H1 (cell line): ENCODE measurements at regions not wholly inside any gene's neighbourhood (a gene's known extent, or its start where the extent isn't known, plus 50 kb on each side); places are given as distances from the start of the nearest gene placed in this dataset.
A peak's percentile ranks its signal among the peaks of the same experiment; 100 is the strongest.

Source experiments
- CTCF ChIA-PET: fragments of 300-600 bp; sonication (Branson Sonifier 250); formaldehyde crosslinking; loops from one replicate; lab custom pipeline; 2021; ENCODE audit not compliant: partially characterized antibody; lab: Charles Lee
- POLR2A ChIA-PET: fragments of 300-600 bp; sonication (Branson Sonifier 250); formaldehyde crosslinking; loops from one replicate; lab custom pipeline; 2021; ENCODE audit warnings: inconsistent platforms; ENCODE audit not compliant: partially characterized antibody; lab: Charles Lee
- DNase-seq, 2 experiments: peaks; one replicate each; pipeline versions ENCODE4 v3.0.0 to v3.0.0-alpha.2; 2010 to 2022; ENCODE audit warnings: low spot score in 2 of 2, low read depth in 1 of 2, mixed read lengths in 1 of 2
- FAIRE-seq: peaks from 2 replicates; lab custom pipeline; 2011; peaks lifted over from hg19 to GRCh38; lab: Jason Lieb, UNC
- H2AFZ ChIP-seq: 2 replicates; pipeline ENCODE4 v1.8.1; 2012; ENCODE audit warnings: low read length, inconsistent platforms
- H2AK5ac ChIP-seq: 2 replicates; pipeline ENCODE4 v1.6.1; 2013; ENCODE audit warnings: low read depth, low read length
- H2BK120ac ChIP-seq: replicated peaks from 2 replicates; pipeline ENCODE3; 2013; ENCODE audit warnings: low read depth, low read length, inconsistent platforms
- H2BK12ac ChIP-seq: 2 replicates; pipeline ENCODE4 v1.6.1; 2013; ENCODE audit warnings: low read depth, low read length
- H2BK15ac ChIP-seq: 2 replicates; pipeline ENCODE4 v1.6.1; 2013; ENCODE audit warnings: low read length
- H2BK20ac ChIP-seq: 2 replicates; pipeline ENCODE4 v1.6.1; 2013; ENCODE audit warnings: low read length
- H2BK5ac ChIP-seq: 2 replicates; pipeline ENCODE4 v1.6.1; 2013; ENCODE audit warnings: low read depth, low read length
- H3K14ac ChIP-seq: 2 replicates; pipeline ENCODE4 v1.6.1; 2013; ENCODE audit warnings: inconsistent platforms; ENCODE audit not compliant: insufficient read length
- H3K18ac ChIP-seq: 2 replicates; pipeline ENCODE4 v1.6.1; 2013; ENCODE audit warnings: low read length; ENCODE audit errors: extremely low read depth
- H3K23ac ChIP-seq: 2 replicates; pipeline ENCODE4 v1.6.1; 2013; ENCODE audit warnings: inconsistent platforms; ENCODE audit not compliant: insufficient read length
- H3K23me2 ChIP-seq: 2 replicates; pipeline ENCODE4 v1.6.1; 2013; ENCODE audit warnings: low read depth, low read length
- H3K27ac ChIP-seq: 2 replicates; pipeline ENCODE4 v1.6.1; 2011; ENCODE audit warnings: low read depth, low read length, inconsistent platforms
- H3K27me3 ChIP-seq, 4 experiments: replicated peaks in 1 of 4; 1 replicate in 1 of 4; 2 replicates in 3 of 4; pipeline versions ENCODE4 v1.6.1 to v1.8.1; 2011 to 2013; ENCODE audit warnings: low read length in 3 of 4, mild to moderate bottlenecking in 3 of 4, inconsistent platforms in 2 of 4, mixed read lengths in 2 of 4, moderate library complexity in 1 of 4; ENCODE audit not compliant: control insufficient read depth in 3 of 4, insufficient read depth in 3 of 4; ENCODE audit errors: extremely low read depth in 1 of 4
- H3K36me3 ChIP-seq, 4 experiments: 2 replicates each; pipeline versions ENCODE4 v1.6.1 to v1.8.1; 2011 to 2013; ENCODE audit warnings: mild to moderate bottlenecking in 4 of 4, low read length in 3 of 4, moderate library complexity in 2 of 4, control low read depth in 1 of 4, inconsistent platforms in 1 of 4; ENCODE audit not compliant: insufficient read depth in 4 of 4, control insufficient read depth in 2 of 4
- H3K4ac ChIP-seq: replicated peaks from 2 replicates; pipeline ENCODE3; 2013; ENCODE audit warnings: low read length, low read depth, mixed read lengths, inconsistent platforms; ENCODE audit not compliant: insufficient read length
- H3K4me1 ChIP-seq, 4 experiments: replicated peaks in 1 of 4; 1 replicate in 1 of 4; 2 replicates in 3 of 4; pipeline versions ENCODE4 v1.6.1 to v1.8.1; 2011 to 2013; ENCODE audit warnings: low read length in 3 of 4, inconsistent platforms in 2 of 4, mixed read lengths in 1 of 4; ENCODE audit not compliant: insufficient read depth in 4 of 4, control insufficient read depth in 3 of 4
- H3K4me2 ChIP-seq, 2 experiments: 2 replicates each; pipeline versions ENCODE4 v1.6.1 to v1.8.1; 2011 to 2013; ENCODE audit warnings: low read depth in 2 of 2, low read length in 2 of 2, control low read depth in 1 of 2, inconsistent platforms in 1 of 2, mild to moderate bottlenecking in 1 of 2; ENCODE audit not compliant: insufficient read depth in 1 of 2
- H3K4me3 ChIP-seq, 4 experiments: fragments of 200-600, 300-600 bp in 1 of 4; sonication (generic), shearing (Covaris generic), sonication (Bioruptor Twin) in 1 of 4; 2 replicates each; pipeline versions ENCODE4 v1.5.1 to v1.8.1; 2011 to 2016; ENCODE audit warnings: low read length in 4 of 4, low read depth in 3 of 4, control low read depth in 2 of 4, inconsistent platforms in 2 of 4, mild to moderate bottlenecking in 2 of 4, mixed read lengths in 1 of 4, moderate library complexity in 1 of 4; ENCODE audit not compliant: insufficient read depth in 2 of 4; ENCODE audit errors: extremely low read depth in 1 of 4
- H3K56ac ChIP-seq: replicated peaks from 2 replicates; pipeline ENCODE3; 2013; ENCODE audit warnings: low read depth, mild to moderate bottlenecking, mixed read lengths, low read length, inconsistent platforms; ENCODE audit not compliant: insufficient read length
- H3K79me1 ChIP-seq: 2 replicates; pipeline ENCODE4 v1.6.1; 2013; ENCODE audit warnings: low read depth, low read length, control low read depth
- H3K79me2 ChIP-seq, 2 experiments: 2 replicates each; pipeline versions ENCODE4 v1.6.1 to v1.8.1; 2012 to 2013; ENCODE audit warnings: low read length in 2 of 2, mild to moderate bottlenecking in 2 of 2, inconsistent platforms in 1 of 2; ENCODE audit not compliant: insufficient read depth in 2 of 2, control insufficient read depth in 1 of 2
- H3K9ac ChIP-seq, 4 experiments: replicated peaks in 1 of 4; 1 replicate in 1 of 4; 2 replicates in 3 of 4; pipeline versions ENCODE4 v1.6.1 to v1.8.1; 2011 to 2013; ENCODE audit warnings: low read depth in 3 of 4, low read length in 3 of 4, control low read depth in 2 of 4, mild to moderate bottlenecking in 2 of 4, moderate library complexity in 2 of 4, inconsistent platforms in 1 of 4; ENCODE audit errors: extremely low read depth in 1 of 4
- H3K9me3 ChIP-seq, 2 experiments: 2 replicates each; pipeline versions ENCODE4 v1.6.1 to v1.8.1; 2012 to 2013; ENCODE audit warnings: mild to moderate bottlenecking in 2 of 2, moderate library complexity in 2 of 2, control low read depth in 1 of 2, inconsistent platforms in 1 of 2, low read depth in 1 of 2, low read length in 1 of 2, mixed read lengths in 1 of 2; ENCODE audit not compliant: insufficient read depth in 2 of 2
- H4K20me1 ChIP-seq, 2 experiments: replicated peaks in 1 of 2; 2 replicates each; pipeline versions ENCODE3 to v1.8.1; 2011 to 2013; ENCODE audit warnings: inconsistent platforms in 2 of 2, low read length in 2 of 2, mild to moderate bottlenecking in 1 of 2; ENCODE audit not compliant: insufficient read depth in 2 of 2, control insufficient read depth in 1 of 2
- H4K5ac ChIP-seq: 2 replicates; pipeline ENCODE4 v1.6.1; 2013; ENCODE audit warnings: low read length, low read depth, mixed read lengths, inconsistent platforms; ENCODE audit not compliant: insufficient read length
- H4K8ac ChIP-seq: 2 replicates; pipeline ENCODE4 v1.8.0; 2013; ENCODE audit warnings: mild to moderate bottlenecking, moderate library complexity, low read length, inconsistent platforms; ENCODE audit not compliant: insufficient read depth; ENCODE audit errors: extremely low read depth
- H4K91ac ChIP-seq: replicated peaks from 2 replicates; pipeline ENCODE3; 2013; ENCODE audit warnings: low read length, mixed read lengths, inconsistent platforms; ENCODE audit not compliant: insufficient read length
- WGBS, 2 experiments: shearing (Covaris generic) in 1 of 2; methylation state at CpG; one replicate each; pipeline versions ENCODE4 v1.1.6 to v1.1.7; 2013 to 2015; ENCODE audit warnings: low lambda C conversion rate in 2 of 2, mixed read lengths in 2 of 2, inconsistent platforms in 1 of 2, low coverage in 1 of 2, missing lambda C conversion rate in 1 of 2; ENCODE audit not compliant: insufficient replicate concordance in 2 of 2, insufficient coverage in 1 of 2, insufficient read length in 1 of 2; ENCODE audit errors: extremely low coverage in 1 of 2, missing lambda C conversion rate in 1 of 2; 5-methylcytosine and 5-hydroxymethylcytosine counted together

DNA sequence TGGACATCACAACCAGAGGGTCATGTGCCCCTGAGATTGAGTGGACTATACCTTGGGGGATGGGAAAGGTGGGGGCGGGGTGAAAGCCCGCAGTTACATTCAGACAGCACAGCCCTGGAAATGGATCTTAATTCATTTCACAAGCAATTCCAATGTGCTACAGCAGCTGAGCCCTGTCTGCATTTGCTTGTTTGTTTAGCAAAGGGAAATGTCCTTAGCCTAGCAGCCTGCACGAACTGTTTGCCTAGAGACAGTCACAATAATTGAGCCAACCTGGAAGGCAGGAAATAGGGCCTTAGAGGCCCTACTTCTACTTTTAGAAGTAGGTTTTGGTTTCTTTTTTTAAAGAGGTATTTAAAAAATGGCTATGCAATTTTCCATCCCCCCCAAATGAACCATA lies 177.3 kb upstream of the KL start:
- peaks cover 3% of the 10 kb centered on the region; the same call in 1 of the 2 replicates for H3K23me2 ChIP-seq
- no peak overlapping the region for H3K4me3 ChIP-seq
- no peaks in the 10 kb centered on the region for H3K36me3 ChIP-seq
- no peak overlapping the region for H3K14ac ChIP-seq
- FAIRE-seq, result no peak
- no peaks in the 10 kb centered on the region for H3K79me2 ChIP-seq
- no peaks in the 10 kb centered on the region; the same call in 1 of the 2 replicates for H3K79me1 ChIP-seq
- no peak overlapping the region for H2BK15ac ChIP-seq
- H2BK5ac ChIP-seq, result no peak overlapping the region
- no peak overlapping the region for H4K5ac ChIP-seq
- no peak overlapping the region; the same call in 1 of the 2 replicates for H2AFZ ChIP-seq
- no peak overlapping the region for H3K18ac ChIP-seq
- DNase-seq, result peak in 1 of 2 experiments; percentile 40
- H3K27ac ChIP-seq, result no peak overlapping the region
- H4K8ac ChIP-seq, result no peak overlapping the region
- ChIA-PET POLR2A (no interaction called here), CTCF (interaction anchor here (0.9 kb wide), 1 partner anchor 12 kb away, joined by 3 read pairs; no protein-coding TSS in a partner anchor)
- no peak overlapping the region for H2BK20ac ChIP-seq
- no peak overlapping the region for H2BK12ac ChIP-seq
- H2AK5ac ChIP-seq, result no peak overlapping the region
- 83% methylated on average over 3 of the region's 3 CpGs; no CpG with 5 or more reads in 1 of the 2 experiments for WGBS, 2 experiments
- no peak overlapping the region for H4K91ac ChIP-seq
- H3K27me3 ChIP-seq, result no peaks in the 10 kb centered on the region
- H3K56ac ChIP-seq, result no peak overlapping the region
- no peak overlapping the region for H3K4me2 ChIP-seq
- H2BK120ac ChIP-seq, result no peak overlapping the region
- no peaks in the 10 kb centered on the region for H4K20me1 ChIP-seq
- no peak overlapping the region for H3K9ac ChIP-seq
- no peak overlapping the region for H3K4ac ChIP-seq
- no peak overlapping the region for H3K23ac ChIP-seq
- peaks cover 0 to 9% (median 4%) of the 10 kb centered on the region in 4 experiments; a peak in 6 of 7 replicates for H3K4me1 ChIP-seq
- 0 out of 4 replicates have a peak, but pooled peaks cover 0 to 2% of the 10 kb centered on the region in 2 experiments for H3K9me3 ChIP-seq
